ENCODE measurements at regions not wholly inside any gene's neighbourhood (a gene's known extent, or its start where the extent isn't known, plus 50 kb on each side); places are given as distances from the start of the nearest gene placed in this dataset.
A peak's percentile ranks its signal among the peaks of the same experiment; 100 is the strongest.

DNA sequence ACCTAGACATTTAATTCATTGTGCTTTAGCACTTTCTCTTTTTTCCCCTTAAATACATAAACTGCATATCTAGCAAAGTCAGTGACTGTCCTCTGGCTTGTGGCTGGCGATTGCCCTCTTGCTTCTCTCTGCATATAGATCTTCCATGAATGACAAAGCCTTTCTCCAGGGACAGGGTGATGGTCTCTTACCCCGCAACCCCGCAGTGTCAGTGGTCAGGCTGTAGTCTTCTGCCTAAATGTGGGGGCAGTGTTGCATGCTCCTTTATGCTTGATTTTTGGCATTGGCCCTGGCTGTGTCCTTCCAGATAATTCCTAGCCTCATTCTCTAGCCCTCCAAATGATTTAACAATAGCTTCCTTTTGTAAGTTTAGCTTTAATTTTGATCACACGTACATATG lies 407.8 kb downstream of the GABRB3 start:
- TF ChIP-seq, protein P1, sequence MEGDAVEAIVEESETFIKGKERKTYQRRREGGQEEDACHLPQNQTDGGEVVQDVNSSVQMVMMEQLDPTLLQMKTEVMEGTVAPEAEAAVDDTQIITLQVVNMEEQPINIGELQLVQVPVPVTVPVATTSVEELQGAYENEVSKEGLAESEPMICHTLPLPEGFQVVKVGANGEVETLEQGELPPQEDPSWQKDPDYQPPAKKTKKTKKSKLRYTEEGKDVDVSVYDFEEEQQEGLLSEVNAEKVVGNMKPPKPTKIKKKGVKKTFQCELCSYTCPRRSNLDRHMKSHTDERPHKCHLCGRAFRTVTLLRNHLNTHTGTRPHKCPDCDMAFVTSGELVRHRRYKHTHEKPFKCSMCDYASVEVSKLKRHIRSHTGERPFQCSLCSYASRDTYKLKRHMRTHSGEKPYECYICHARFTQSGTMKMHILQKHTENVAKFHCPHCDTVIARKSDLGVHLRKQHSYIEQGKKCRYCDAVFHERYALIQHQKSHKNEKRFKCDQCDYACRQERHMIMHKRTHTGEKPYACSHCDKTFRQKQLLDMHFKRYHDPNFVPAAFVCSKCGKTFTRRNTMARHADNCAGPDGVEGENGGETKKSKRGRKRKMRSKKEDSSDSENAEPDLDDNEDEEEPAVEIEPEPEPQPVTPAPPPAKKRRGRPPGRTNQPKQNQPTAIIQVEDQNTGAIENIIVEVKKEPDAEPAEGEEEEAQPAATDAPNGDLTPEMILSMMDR (IDR thresholded peaks at IDR 0.05; ENCODE audit: borderline replicate concordance), result no peak
- intact Hi-C loops (cut with micrococcal nuclease), result no loop called here

DNA sequence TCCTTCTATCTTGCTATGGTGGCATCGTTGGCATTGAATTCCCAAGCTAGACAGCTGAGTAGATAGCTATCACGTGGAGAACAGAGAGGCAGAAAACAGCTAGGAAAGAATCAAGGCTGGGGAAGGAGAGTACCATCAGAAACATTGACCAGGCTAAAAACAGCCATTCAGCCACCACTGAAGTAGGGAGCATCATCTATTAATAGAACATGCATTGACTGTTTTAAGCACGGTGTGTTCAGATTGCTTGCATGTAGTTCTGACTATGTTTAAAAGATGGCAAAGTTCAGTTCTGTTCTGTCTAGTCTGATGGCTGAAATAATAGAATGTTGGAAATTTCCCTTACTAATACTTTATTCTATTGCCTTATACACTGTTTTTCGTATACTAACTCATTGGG lies 413.0 kb downstream of the GABRB3 start:
- H3K27me3 ChIP-seq (ENCODE audit: low read depth), result no peaks in the 10 kb centered on the region
- no peaks in the 10 kb centered on the region for H3K36me3 ChIP-seq
- H3K9me3 ChIP-seq (replicated peaks), result no peaks in the 10 kb centered on the region
- no peak for DNase-seq
- H3K4me3 ChIP-seq, result no peak overlapping the region
- TF ChIP-seq, protein P1 (IDR thresholded peaks at IDR 0.05; ENCODE audit: borderline replicate concordance), result no peak
- intact Hi-C loops (cut with micrococcal nuclease), result no loop called here
- H3K27ac ChIP-seq (replicated peaks), result peak overlapping the region; percentile 65
- H3K4me1 ChIP-seq, result peaks cover 8% of the 10 kb centered on the region

More for the DNA sequence above, 407.8 kb downstream of the GABRB3 start:
- Histone ChIP-seq H3K4me3 (no peak overlapping the region), H3K27ac (replicated peaks) (no peak overlapping the region), H3K27me3 (ENCODE audit: low read depth) (no peaks in the 10 kb centered on the region), H3K9me3 (replicated peaks) (no peaks in the 10 kb centered on the region), H3K4me1 (no peaks in the 10 kb centered on the region), H3K36me3 (no peaks in the 10 kb centered on the region)
- DNase-seq, result no peak

DNA sequence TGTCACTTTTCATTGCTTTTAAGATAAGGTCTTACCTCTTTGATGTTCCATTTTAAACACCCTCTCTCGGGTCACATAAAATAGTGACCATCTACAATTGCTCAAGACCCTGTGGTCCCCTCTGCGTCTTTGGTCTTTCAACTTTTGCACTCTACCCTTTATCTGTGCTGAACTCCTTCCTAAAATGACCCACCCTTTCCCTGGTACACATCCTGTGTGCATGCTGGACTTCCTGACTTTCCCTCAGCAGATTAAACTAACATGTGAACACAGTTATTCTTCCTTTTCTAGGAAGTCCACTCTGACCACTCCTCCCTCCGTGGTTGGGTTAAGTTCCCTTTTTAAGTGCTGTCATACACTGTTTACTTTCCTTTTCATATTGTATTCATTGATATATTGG lies 414.2 kb downstream of the GABRB3 start:
- Histone ChIP-seq H3K4me1 (peaks cover 8% of the 10 kb centered on the region), H3K9me3 (replicated peaks) (no peaks in the 10 kb centered on the region), H3K36me3 (no peaks in the 10 kb centered on the region), H3K27me3 (ENCODE audit: low read depth) (no peaks in the 10 kb centered on the region), H3K4me3 (no peak overlapping the region), H3K27ac (replicated peaks) (no peak overlapping the region)
- no peak for DNase-seq
- intact Hi-C loops (cut with micrococcal nuclease), result no loop called here
- TF ChIP-seq, protein P1 (IDR thresholded peaks at IDR 0.05; ENCODE audit: borderline replicate concordance), result no peak

DNA sequence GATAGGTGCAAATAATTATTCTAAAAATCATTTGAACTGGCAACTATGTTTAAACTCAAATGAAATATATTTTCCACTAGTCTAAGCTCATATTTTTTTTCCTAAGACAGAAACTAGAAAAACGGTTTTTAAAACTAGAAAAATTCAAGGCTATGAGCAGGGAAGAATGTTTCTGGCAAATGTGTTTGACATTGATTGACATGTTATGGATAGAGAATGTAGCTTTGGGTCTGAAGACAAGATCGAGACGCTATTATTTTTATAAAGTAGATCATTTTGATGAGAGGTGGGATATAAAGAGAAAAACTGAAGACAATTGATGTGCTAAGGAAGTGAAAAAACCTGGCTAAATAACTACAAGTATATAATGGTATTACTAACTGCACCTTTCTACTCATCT lies 415.2 kb downstream of the GABRB3 start:
- Histone ChIP-seq H3K4me3 (no peak overlapping the region), H3K9me3 (replicated peaks) (no peaks in the 10 kb centered on the region), H3K4me1 (peaks cover 8% of the 10 kb centered on the region), H3K27me3 (ENCODE audit: low read depth) (no peaks in the 10 kb centered on the region), H3K27ac (replicated peaks) (no peak overlapping the region), H3K36me3 (no peaks in the 10 kb centered on the region)
- TF ChIP-seq, protein P1 (IDR thresholded peaks at IDR 0.05; ENCODE audit: borderline replicate concordance), result no peak
- DNase-seq, result no peak
- intact Hi-C loops (cut with micrococcal nuclease), result no loop called here

DNA sequence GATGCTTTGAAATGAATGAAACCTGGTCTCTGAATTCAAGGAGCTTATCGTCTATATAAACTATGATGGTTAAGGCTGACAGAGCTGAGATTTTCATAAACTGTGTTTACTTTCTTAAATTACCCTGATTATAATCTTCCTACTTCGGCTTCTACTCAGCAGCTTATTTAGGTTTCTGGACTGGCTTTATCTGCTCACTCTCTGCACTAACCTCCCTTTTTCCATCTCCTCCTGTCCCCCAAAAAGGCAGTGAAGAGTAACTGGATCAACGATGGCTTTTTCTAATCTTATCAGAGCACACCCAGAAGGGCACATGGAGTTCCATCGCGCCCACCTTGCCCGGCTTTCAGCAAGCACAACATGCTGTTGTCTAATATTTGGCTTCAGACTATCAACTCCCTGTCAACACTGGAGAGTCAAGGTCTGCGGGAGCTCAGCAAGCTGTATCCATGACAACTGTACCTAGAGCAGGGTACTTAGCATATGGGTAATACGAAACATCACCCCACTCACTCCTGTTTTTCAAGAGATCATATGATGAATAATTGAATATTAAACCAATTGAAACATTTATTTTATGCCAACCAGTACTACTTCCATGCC lies 417.3 kb downstream of the GABRB3 start:
- Histone ChIP-seq H3K27ac (replicated peaks) (no peak overlapping the region), H3K4me1 (peaks cover 8% of the 10 kb centered on the region), H3K9me3 (replicated peaks) (no peaks in the 10 kb centered on the region), H3K27me3 (ENCODE audit: low read depth) (no peaks in the 10 kb centered on the region), H3K4me3 (no peak overlapping the region), H3K36me3 (no peaks in the 10 kb centered on the region)
- intact Hi-C loops (cut with micrococcal nuclease), result no loop called here
- DNase-seq, result no peak
- TF ChIP-seq, protein P1 (IDR thresholded peaks at IDR 0.05; ENCODE audit: borderline replicate concordance), result no peak

All from left ventricle myocardium inferior (tissue), 1 donor.